Activated CD4-positive, alpha-beta T cell treated with anti-CD3 and anti-CD28 coated beads, Interleukin-2, Interleukin-4, amounts not matched to agents 100 ng/mL and 50 ng/mL, durations not matched to agents 16 hours and 8 hours (primary cell): ENCODE measurements at regions not wholly inside any gene's neighbourhood (a gene's known extent, or its start where the extent isn't known, plus 50 kb on each side); places are given as distances from the start of the nearest gene placed in this dataset.

ENCODE experiments used
- DNase-seq: peaks from one replicate; pipeline ENCODE4 v3.0.0-alpha.2; 2020; ENCODE audit warnings: low spot score

- DNase-seq, result no peak
Measured at GRCh38 chr12:46451276-46452021, 78.9 kb upstream of the SLC38A2 start.

DNA sequence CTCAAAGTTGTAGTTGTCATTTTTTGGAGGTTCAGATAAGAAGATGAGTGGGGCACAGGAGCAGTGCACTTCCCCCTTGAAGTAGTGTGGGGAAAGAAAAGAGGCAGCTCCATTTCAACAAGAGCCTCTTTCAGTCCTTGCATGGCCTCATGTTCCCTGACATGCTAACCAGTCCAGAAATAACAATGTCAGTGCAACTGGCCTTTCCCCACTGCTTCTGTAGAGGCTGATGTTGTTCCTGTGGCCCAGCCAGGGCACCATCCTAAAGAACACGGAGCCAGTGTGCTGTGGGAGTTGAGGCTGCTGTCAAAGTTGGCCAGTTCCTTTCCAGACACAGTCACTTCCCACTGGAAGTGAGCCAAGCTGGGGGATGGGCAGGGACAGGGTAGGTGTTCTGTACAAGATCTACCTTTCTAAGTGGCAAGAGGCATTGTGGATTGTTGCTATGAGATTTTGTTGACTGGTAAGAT is 77.7 kb upstream of the SLC38A2 start:
- no peak for DNase-seq

DNA sequence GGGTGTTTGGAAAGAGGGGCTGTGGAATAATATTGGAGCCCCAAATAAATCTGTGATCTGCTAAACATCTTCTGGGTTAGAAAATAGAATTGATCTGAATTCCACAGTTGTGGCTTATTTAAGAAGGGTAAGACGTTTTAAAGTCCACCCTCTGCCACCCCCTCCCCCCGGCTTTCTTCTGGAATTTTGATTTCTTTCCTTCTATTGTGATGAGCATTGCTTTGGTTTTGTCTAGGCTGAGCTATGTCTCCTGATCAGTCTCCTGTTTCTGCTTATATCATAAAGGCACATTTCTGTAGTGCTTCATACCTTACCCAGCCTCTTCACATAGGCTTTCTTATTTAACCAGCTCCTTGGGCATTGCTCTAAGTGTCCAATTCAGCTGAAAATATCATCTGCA is 77.3 kb upstream of the SLC38A2 start:
- no peak for DNase-seq

GRCh38 chr12:46449316-46449715 is 76.7 kb upstream of the SLC38A2 start:
- DNase-seq, result no peak

GRCh38 chr12:46446645-46447044 is 74.1 kb upstream of the SLC38A2 start:
- no peak for DNase-seq

DNA sequence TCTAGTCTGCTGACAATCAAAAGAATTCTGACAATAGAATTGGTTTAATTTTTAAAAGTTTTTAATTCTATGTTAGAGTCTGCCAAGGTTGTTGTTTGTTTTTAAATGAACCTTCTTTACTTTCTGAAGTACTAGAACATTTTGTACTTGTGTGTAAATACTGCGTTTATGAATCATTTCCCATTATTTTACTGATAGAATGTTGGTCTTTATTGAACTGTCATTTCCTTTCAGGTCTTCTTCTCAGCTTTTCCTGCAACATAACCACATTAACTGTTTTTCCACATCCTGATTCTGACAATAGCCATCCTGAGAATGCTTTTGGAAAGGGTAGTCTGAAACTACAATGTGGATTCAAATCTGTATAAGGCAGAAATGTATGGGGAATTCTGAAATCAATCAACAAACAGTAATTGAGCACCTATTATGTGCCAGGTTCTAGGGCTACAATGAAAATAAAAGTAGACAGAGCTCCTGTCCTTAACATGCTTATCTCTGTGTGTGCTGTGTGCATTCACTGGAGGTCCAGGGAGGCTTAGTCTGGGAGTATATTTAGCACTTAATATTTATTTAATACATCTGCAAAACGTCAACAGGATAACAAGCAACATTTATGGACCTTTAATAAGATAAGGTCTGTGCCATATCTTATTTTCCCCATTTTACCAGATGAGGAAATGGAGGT is 73.1 kb upstream of the SLC38A2 start:
- no peak for DNase-seq

- DNase-seq, result no peak
Measured at GRCh38 chr12:46445093-46445492, 72.5 kb upstream of the SLC38A2 start.

DNA sequence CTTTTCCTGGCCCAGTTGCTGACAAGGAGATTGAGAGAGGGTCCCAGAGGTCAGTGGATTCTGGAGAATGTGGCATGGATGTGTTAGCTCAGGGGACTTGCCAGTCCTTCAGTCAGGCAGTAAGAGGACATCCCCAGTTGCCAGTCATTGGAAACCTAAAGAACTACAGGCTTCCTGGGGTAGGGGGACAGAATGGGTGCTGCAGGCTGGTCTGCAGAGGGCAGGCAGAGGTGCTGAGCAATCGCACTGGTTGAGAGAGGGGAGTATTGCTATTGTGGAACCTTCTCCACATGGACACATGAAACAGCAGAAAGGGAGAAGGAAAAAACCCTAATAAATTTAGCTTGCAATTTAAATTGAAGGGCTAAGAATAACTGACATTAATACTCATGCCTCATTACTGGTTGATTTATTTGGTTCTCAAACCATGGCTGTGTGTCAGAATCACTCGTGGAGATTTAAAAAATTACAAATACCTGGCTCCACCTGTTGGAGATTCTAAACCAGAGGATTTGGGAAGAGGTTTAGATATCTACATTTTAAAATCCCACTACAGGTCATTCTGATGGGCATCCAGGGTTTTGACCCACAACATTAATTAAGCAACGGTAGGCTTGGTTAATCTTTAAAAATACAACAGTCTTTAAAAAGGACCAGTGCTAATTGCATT is 71.2 kb upstream of the SLC38A2 start:
- no peak for DNase-seq

- DNase-seq, result no peak
Measured at GRCh38 chr12:46442738-46443137, 70.2 kb upstream of the SLC38A2 start.

- no peak for DNase-seq
Measured at GRCh38 chr12:46442239-46442638, 69.7 kb upstream of the SLC38A2 start.

DNA sequence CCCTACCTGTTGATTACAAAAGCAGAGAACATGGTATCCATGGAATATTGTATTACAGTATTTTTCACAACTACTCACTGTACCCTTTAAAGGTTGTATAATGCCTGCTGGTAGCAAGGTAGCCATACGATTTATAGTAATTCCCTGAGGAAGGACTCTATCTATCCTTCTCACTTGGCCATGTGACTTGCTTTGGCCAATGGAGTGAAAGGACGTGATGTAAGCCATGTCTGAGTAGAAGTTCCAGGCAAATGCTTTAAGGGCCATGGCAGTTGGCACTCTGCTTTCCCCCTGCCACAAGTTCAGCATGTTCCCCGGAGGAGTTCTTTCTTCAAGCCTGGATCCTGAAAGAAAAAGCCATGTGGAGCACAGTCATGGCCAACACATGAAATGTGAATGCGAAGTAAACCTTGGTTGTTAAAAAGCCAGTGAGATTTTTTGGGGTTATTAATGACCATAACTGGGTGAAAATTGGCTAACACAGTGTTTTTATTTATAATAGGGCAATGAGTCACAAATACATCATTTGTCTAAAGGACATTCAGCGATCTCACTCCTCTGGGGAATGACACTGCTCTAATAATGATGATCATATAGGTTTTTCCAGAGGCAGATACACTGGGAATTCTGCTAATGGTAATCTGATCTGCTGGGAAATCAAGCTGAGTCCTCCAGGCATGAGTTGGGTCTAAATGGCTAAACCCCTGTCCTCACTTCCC is 67.4 kb upstream of the SLC38A2 start:
- DNase-seq, result no peak

GRCh38 chr12:46438719-46439319 is 66.2 kb upstream of the SLC38A2 start:
- DNase-seq, result no peak

DNA sequence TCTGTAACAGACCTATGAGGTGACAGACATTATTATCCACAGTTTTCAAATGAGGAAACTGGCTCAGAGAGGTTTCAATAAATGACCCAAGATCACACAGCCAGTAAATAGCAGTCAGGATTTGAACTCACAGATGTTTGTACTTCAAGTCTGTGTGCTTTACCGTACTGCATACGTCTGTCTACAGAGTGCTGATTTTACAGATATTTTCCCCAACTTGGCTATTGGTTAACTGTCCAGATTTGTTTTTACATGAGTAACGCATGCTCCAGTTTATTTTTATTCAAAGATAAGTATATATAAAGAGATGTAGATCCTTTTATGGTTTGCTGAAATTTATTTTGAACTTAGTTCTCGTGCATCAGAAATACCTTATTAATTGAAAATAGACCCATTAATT is 65.7 kb upstream of the SLC38A2 start:
- no peak for DNase-seq

DNA sequence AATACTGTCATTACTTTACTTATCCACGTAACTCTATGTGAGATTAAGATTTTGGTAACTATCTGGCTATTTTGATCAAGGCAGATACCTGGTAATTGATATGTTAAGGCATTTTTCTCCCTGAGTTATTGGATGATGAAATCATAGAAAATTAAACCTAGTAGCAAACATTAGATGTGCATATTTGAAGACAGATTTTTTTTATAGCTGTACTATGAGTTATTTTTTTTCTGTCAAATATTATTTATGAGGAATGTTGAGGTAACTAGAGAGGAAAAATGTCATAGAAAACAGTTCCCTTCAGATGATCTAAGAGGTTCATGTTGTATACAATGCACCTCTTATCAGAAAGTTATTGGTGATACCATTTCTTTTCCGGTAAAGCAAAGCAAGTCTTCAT is 64.9 kb upstream of the SLC38A2 start:
- no peak for DNase-seq

- no peak for DNase-seq
Measured at GRCh38 chr12:46436747-46437146, 64.2 kb upstream of the SLC38A2 start.

DNA sequence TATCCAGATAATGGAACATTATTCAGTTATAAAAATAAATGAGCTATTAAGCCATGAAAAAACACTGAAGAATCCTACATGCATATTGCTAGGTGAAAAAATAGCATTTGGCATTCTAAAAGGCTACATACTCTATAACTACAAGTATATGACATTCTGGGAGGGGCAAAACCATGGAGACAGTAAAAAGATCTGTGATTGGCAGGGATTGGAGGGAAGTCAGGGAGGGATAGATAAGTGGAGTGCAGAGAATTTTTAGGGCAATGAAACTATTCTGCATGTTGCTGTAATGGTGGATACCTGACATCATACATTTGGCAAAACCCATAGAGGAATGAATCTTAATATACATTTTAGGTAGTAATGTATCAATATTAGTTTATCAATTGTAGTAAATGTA is 63.1 kb upstream of the SLC38A2 start:
- DNase-seq, result no peak

DNA sequence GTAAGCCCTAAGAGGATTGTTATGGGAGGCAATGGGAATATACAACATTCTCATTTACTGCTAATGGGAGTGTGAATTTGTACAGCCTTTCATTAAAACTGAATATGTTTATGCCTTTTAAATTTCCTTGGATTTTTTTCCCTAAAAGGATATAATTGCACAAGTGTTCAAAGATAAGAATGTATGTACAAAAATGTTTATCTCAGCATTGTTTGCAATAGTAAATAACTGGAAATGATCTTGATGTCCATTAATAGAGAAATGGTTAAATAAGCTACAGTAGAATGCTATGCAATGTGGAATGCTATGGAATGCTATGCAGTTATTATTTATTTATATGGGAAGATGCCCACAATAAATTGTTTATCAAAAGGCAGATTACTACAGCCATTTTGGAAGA is 62.5 kb upstream of the SLC38A2 start:
- no peak for DNase-seq

DNA sequence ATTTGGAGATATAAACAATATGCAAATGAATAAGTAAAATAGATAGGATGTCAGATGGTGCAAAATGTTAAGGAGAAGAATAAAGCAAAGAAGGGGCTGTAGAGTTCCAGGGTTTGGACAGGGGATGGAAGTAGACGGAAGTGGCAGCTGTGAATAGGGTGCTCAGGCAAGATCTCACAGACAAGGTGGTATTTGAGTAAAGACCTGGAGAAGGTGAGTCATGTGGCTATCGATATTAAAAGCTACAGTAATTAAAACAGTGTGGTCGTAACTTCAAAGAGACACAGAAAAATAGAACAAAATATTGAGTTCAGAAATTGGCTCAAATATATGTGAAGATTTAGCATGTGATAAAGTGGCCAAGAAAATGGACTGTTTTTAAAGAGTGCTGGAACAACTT is 61.3 kb upstream of the SLC38A2 start:
- DNase-seq, result no peak

GRCh38 chr12:46432325-46432724 is 59.8 kb upstream of the SLC38A2 start:
- DNase-seq, result no peak

DNA sequence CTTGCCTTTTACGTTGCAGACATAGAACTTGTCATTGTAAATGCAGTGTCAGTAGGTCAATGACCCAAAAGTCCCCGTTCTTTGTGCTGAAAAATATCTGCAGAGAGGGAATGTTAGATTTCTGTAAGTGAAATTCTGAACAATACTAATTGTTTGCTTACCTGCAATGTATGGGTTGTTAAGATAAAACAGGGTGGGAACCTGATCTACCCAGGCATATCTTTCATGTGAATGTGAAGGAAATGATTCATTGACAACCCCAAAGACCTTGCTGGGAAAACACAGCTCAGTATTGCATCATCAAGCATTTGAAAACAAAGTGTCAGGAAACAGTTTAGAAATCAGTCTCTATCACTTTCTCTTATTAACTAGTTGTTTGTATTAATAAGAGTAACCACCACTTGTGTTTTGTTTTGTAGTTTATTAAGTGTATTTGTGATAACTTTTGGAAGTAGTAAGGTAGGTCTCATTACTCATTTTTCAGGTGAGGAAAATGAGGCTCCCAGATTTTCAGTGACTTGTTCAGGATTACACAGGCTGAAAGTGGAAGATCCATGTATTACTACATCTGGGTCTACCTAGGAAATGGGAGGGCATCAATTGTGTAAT is 57.9 kb upstream of the SLC38A2 start:
- peak; percentile 58 for DNase-seq
